Hepatocyte (in vitro differentiated cells): ENCODE measurements at regions not wholly inside any gene's neighbourhood (a gene's known extent, or its start where the extent isn't known, plus 50 kb on each side); places are given as distances from the start of the nearest gene placed in this dataset.
A peak's percentile ranks its signal among the peaks of the same experiment; 100 is the strongest.

Experiments
- DNase-seq: peaks from one replicate; pipeline ENCODE4 v3.0.0-alpha.2; 2016; ENCODE audit warnings: low spot score
- H2AFZ ChIP-seq: fragments of 200-600 bp; sonication (generic); 2 replicates; pipeline ENCODE4 v1.6.0; 2016; ENCODE audit warnings: antibody characterized with exemption, mild to moderate bottlenecking
- H3K27ac ChIP-seq: fragments of 200-600 bp; sonication (generic); 2 replicates; pipeline ENCODE4 v1.5.1; 2016; ENCODE audit warnings: mild to moderate bottlenecking
- H3K27me3 ChIP-seq: fragments of 200-600 bp; sonication (generic); 2 replicates; pipeline ENCODE4 v1.6.1; 2016
- H3K36me3 ChIP-seq: fragments of 200-600 bp; sonication (generic); replicated peaks from 2 replicates; pipeline ENCODE4 v1.5.1; 2016; ENCODE audit warnings: low read depth; ENCODE audit not compliant: insufficient read depth
- H3K4me1 ChIP-seq: fragments of 200-600 bp; sonication (generic); 2 replicates; pipeline ENCODE4 v1.5.1; 2016; ENCODE audit warnings: mild to moderate bottlenecking, moderate library complexity; ENCODE audit not compliant: insufficient read depth
- H3K4me2 ChIP-seq: fragments of 200-600 bp; sonication (generic); 2 replicates; pipeline ENCODE4 v1.6.0; 2016
- H3K4me3 ChIP-seq: fragments of 200-600 bp; sonication (generic); 2 replicates; pipeline ENCODE4 v1.5.1; 2016; ENCODE audit warnings: mild to moderate bottlenecking
- H3K79me2 ChIP-seq: fragments of 200-600 bp; sonication (generic); 2 replicates; pipeline ENCODE4 v1.6.0; 2017; ENCODE audit warnings: mild to moderate bottlenecking
- H3K9me2 ChIP-seq: fragments of 200-600 bp; sonication (generic); replicated peaks from 2 replicates; pipeline ENCODE4 v1.6.0; 2017; ENCODE audit warnings: mild to moderate bottlenecking; ENCODE audit not compliant: insufficient read depth
- H3K9me3 ChIP-seq: fragments of 200-600 bp; sonication (generic); 2 replicates; pipeline ENCODE4 v1.5.1; 2016; ENCODE audit warnings: low read depth, mild to moderate bottlenecking
- H4K20me1 ChIP-seq: fragments of 200-600 bp; sonication (generic); 2 replicates; pipeline ENCODE4 v1.6.0; 2016; ENCODE audit warnings: mild to moderate bottlenecking; ENCODE audit not compliant: insufficient read depth, poor library complexity, severe bottlenecking
- EZH2 ChIP-seq: fragments of 200-600 bp; sonication (generic); IDR thresholded peaks from 2 replicates; pipeline ENCODE4 v1.6.1; 2016; ENCODE audit warnings: antibody characterized with exemption, mild to moderate bottlenecking, borderline replicate concordance
- EZH2phosphoT487 ChIP-seq: fragments of 200-600 bp; sonication (generic); IDR thresholded peaks from one replicate; pipeline ENCODE4 v1.6.1; 2018; ENCODE audit warnings: antibody characterized with exemption, mild to moderate bottlenecking, low read depth, moderate library complexity; ENCODE audit not compliant: unreplicated experiment, severe bottlenecking
- whole genome bisulfite sequencing: methylation state at CpG from one replicate; pipeline ENCODE4 v1.1.6; 2016; ENCODE audit warnings: low lambda C conversion rate; ENCODE audit errors: missing lambda C conversion rate; 5-methylcytosine and 5-hydroxymethylcytosine counted together
- TF ChIP-seq, protein P1 (sequence below): fragments of 200-600 bp; sonication (generic); IDR thresholded peaks from 2 replicates; pipeline ENCODE4 v1.5.1; 2016; ENCODE audit warnings: antibody characterized with exemption, mild to moderate bottlenecking; ENCODE audit not compliant: poor library complexity

GRCh38 chr4:11620861-11621260 lies 192.2 kb upstream of the HS3ST1 start:
- no peak for TF ChIP-seq EZH2
- H3K27ac ChIP-seq = peak overlapping the region; percentile 89
- no peaks in the 10 kb centered on the region for H3K36me3 ChIP-seq
- H3K4me2 ChIP-seq = no peak overlapping the region
- no peak overlapping the region for H3K4me3 ChIP-seq
- no peaks in the 10 kb centered on the region for H4K20me1 ChIP-seq
- no peaks in the 10 kb centered on the region for H3K79me2 ChIP-seq
- 47% methylated on average over 2 of the region's 2 CpGs for WGBS
- DNase-seq = no peak
- H3K9me2 ChIP-seq = no peaks in the 10 kb centered on the region
- H3K27me3 ChIP-seq = no peaks in the 10 kb centered on the region
- H3K9me3 ChIP-seq = no peaks in the 10 kb centered on the region
- H3K4me1 ChIP-seq = peaks cover 30% of the 10 kb centered on the region
- no peak overlapping the region for H2AFZ ChIP-seq

DNA sequence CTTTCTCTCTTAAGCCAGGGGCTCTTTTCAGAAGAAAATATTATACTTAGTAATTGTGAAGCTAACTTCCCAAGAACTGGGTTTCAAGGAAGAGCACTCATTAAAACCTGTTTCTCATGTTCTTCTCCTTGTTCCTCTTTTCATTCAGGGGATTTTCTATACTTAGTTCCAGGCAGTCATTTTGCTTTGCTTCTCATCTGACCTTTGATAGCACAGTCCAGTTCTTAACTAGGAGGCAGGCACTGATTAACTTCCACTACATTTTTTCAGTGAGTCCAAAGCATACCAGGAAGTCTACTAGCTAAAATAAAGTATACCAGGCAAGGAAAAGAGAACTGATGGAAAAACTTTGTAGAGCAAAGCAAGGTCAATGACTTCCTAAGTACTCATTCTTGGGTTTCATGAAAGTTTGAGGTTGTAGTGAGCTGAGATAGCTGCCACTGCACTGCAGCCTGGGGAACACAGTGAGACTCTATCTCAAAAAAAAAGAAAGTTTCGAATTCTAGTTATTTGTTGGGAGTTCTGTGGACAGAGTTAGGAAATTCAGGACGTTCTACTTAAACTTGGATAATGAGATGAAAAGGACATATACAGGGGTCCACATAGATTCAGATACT lies 190.1 kb upstream of the HS3ST1 start:
- no peaks in the 10 kb centered on the region for H3K9me2 ChIP-seq
- peak; percentile 57 for DNase-seq
- peaks cover 30% of the 10 kb centered on the region for H3K4me1 ChIP-seq
- H2AFZ ChIP-seq = peak overlapping the region; percentile 0
- no peak overlapping the region for H3K4me3 ChIP-seq
- WGBS = 44% methylated on average over 2 of the region's 2 CpGs
- TF ChIP-seq EZH2phosphoT487 = no peak
- TF ChIP-seq EZH2 = no peak
- TF ChIP-seq, protein P1, sequence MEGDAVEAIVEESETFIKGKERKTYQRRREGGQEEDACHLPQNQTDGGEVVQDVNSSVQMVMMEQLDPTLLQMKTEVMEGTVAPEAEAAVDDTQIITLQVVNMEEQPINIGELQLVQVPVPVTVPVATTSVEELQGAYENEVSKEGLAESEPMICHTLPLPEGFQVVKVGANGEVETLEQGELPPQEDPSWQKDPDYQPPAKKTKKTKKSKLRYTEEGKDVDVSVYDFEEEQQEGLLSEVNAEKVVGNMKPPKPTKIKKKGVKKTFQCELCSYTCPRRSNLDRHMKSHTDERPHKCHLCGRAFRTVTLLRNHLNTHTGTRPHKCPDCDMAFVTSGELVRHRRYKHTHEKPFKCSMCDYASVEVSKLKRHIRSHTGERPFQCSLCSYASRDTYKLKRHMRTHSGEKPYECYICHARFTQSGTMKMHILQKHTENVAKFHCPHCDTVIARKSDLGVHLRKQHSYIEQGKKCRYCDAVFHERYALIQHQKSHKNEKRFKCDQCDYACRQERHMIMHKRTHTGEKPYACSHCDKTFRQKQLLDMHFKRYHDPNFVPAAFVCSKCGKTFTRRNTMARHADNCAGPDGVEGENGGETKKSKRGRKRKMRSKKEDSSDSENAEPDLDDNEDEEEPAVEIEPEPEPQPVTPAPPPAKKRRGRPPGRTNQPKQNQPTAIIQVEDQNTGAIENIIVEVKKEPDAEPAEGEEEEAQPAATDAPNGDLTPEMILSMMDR = no peak
- H4K20me1 ChIP-seq = no peaks in the 10 kb centered on the region
- H3K79me2 ChIP-seq = no peaks in the 10 kb centered on the region
- peak overlapping the region; percentile 89 for H3K27ac ChIP-seq
- peak overlapping the region; percentile 35 for H3K4me2 ChIP-seq
- no peaks in the 10 kb centered on the region for H3K27me3 ChIP-seq
- H3K9me3 ChIP-seq = no peaks in the 10 kb centered on the region
- no peaks in the 10 kb centered on the region for H3K36me3 ChIP-seq

GRCh38 chr4:11616856-11617255 lies 188.2 kb upstream of the HS3ST1 start:
- Histone ChIP-seq H3K9me3 (no peaks in the 10 kb centered on the region), H3K4me2 (no peak overlapping the region), H3K36me3 (no peaks in the 10 kb centered on the region), H3K4me1 (peaks cover 30% of the 10 kb centered on the region), H2AFZ (no peak overlapping the region), H3K79me2 (no peaks in the 10 kb centered on the region), H4K20me1 (no peaks in the 10 kb centered on the region), H3K4me3 (no peak overlapping the region), H3K27me3 (no peaks in the 10 kb centered on the region), H3K9me2 (no peaks in the 10 kb centered on the region), H3K27ac (no peak overlapping the region)
- no peak for DNase-seq
- 85% methylated on average over 4 of the region's 4 CpGs for WGBS
- TF ChIP-seq, protein P1 = no peak
- no peak for TF ChIP-seq EZH2phosphoT487
- no peak for TF ChIP-seq EZH2

DNA sequence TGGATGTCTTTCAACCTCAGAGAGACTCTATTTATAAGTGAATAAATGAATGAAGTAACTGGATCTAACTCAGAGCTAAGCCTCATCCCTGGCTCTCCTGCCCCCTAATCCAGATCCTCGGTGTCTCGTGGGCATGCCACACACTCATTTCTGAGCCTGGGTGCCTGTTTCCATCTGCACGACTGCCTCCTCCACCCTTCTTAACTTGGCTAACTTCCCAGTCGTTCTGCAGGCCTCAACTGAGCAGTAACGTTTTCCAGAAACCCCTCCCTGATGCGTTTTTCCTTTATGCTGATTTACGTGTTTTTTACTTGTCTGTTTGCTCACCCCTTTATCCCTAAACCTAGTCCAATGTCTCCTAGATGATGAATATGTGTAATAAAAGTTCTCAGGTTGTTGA lies 186.9 kb upstream of the HS3ST1 start:
- no peak for TF ChIP-seq EZH2phosphoT487
- TF ChIP-seq EZH2 = no peak
- TF ChIP-seq, protein P1 = no peak
- H3K9me2 ChIP-seq = no peaks in the 10 kb centered on the region
- H2AFZ ChIP-seq = peak overlapping the region; percentile 11
- peak; percentile 20 for DNase-seq
- WGBS = 43% methylated on average over 7 of the region's 7 CpGs
- no peaks in the 10 kb centered on the region for H4K20me1 ChIP-seq
- no peak overlapping the region for H3K27ac ChIP-seq
- no peak overlapping the region for H3K4me3 ChIP-seq
- H3K9me3 ChIP-seq = no peaks in the 10 kb centered on the region
- no peak overlapping the region for H3K4me2 ChIP-seq
- H3K27me3 ChIP-seq = no peaks in the 10 kb centered on the region
- H3K4me1 ChIP-seq = peaks cover 24% of the 10 kb centered on the region
- H3K36me3 ChIP-seq = no peaks in the 10 kb centered on the region
- no peaks in the 10 kb centered on the region for H3K79me2 ChIP-seq
